PC-9 (cell line): ENCODE measurements at regions not wholly inside any gene's neighbourhood (a gene's known extent, or its start where the extent isn't known, plus 50 kb on each side); places are given as distances from the start of the nearest gene placed in this dataset.

Experiments
- BruUV-seq: library from RNA; stranded (reverse); fragments of 400-500 nt; replicated peaks from 2 replicates; lab custom pipeline; 2021; lab: Mats Ljungman, UMichigan
- CTCF ChIA-PET: fragments of 300-600 bp; sonication (Branson Sonifier 250); formaldehyde crosslinking; loops from one replicate; lab custom pipeline; 2022; ENCODE audit warnings: antibody characterized with exemption; lab: Charles Lee
- POLR2A ChIA-PET: fragments of 300-600 bp; sonication (Branson Sonifier 250); formaldehyde crosslinking; loops from one replicate; lab custom pipeline; 2022; ENCODE audit warnings: antibody characterized with exemption; ENCODE audit not compliant: unreplicated experiment; lab: Charles Lee
- DNase-seq, 2 experiments: peaks; one replicate each; pipeline versions ENCODE4 v3.0.0 to v3.0.0-alpha.2; 2015 to 2022; ENCODE audit warnings: mixed read lengths in 1 of 2
- H2AFZ ChIP-seq: fragments of 200-600 bp; sonication (generic); 2 replicates; pipeline ENCODE4 v1.8.1; 2017; ENCODE audit warnings: antibody characterized with exemption
- H3F3A ChIP-seq: fragments of 200-600 bp; sonication (generic); 2 replicates; pipeline ENCODE4 v1.8.1; 2017; ENCODE audit warnings: antibody characterized with exemption, mild to moderate bottlenecking, low read depth; ENCODE audit not compliant: insufficient read depth
- H3K27ac ChIP-seq: fragments of 200-600 bp; sonication (generic); 2 replicates; pipeline ENCODE4 v1.6.1; 2016; ENCODE audit warnings: mixed run types
- H3K27me3 ChIP-seq: fragments of 200-600 bp; sonication (generic); 2 replicates; pipeline ENCODE4 v1.6.1; 2016; ENCODE audit warnings: low read depth, mixed run types; ENCODE audit not compliant: insufficient read depth
- H3K36me3 ChIP-seq: fragments of 200-600 bp; sonication (generic); 2 replicates; pipeline ENCODE4 v1.6.1; 2016; ENCODE audit warnings: low read depth, mixed run types
- H3K4me1 ChIP-seq: fragments of 200-600 bp; sonication (generic); replicated peaks from 2 replicates; pipeline ENCODE4 v1.6.1; 2016; ENCODE audit warnings: mixed run types; ENCODE audit not compliant: insufficient read depth
- H3K4me2 ChIP-seq: fragments of 200-600 bp; sonication (generic); 2 replicates; pipeline ENCODE4 v1.6.1; 2017; ENCODE audit warnings: mixed run types
- H3K4me3 ChIP-seq: fragments of 200-600 bp; sonication (generic); 2 replicates; pipeline ENCODE4 v1.6.1; 2016; ENCODE audit warnings: mixed run types
- H3K79me2 ChIP-seq: fragments of 200-600 bp; sonication (generic); 2 replicates; pipeline ENCODE4 v1.6.1; 2017; ENCODE audit warnings: low read depth, mixed run types
- H3K9me2 ChIP-seq: fragments of 200-600 bp; sonication (generic); 2 replicates; pipeline ENCODE4 v1.8.1; 2017; ENCODE audit warnings: mild to moderate bottlenecking; ENCODE audit not compliant: insufficient read depth
- H3K9me3 ChIP-seq: fragments of 200-600 bp; sonication (generic); 2 replicates; pipeline ENCODE4 v1.8.1; 2016; ENCODE audit warnings: low read depth; ENCODE audit not compliant: insufficient read depth
- H4K20me1 ChIP-seq: fragments of 200-600 bp; sonication (generic); 2 replicates; pipeline ENCODE4 v1.8.1; 2017; ENCODE audit not compliant: insufficient read depth
- EZH2 ChIP-seq: fragments of 200-600 bp; sonication (generic); IDR thresholded peaks from 2 replicates; pipeline ENCODE4 v1.8.0; 2017; ENCODE audit warnings: antibody characterized with exemption, low read depth
- intact Hi-C: fragments of 100-400 bp; cut with micrococcal nuclease; formaldehyde crosslinking; loops from one replicate; pipeline ENCODE4 v1.10.0; 2022; ENCODE audit not compliant: unreplicated experiment
- TF ChIP-seq, protein P1 (sequence below): fragments of 200-600 bp; sonication (generic); conservative IDR thresholded peaks from 2 replicates; pipeline ENCODE4 v1.6.1; 2017; ENCODE audit warnings: mixed run types, antibody characterized with exemption, mild to moderate bottlenecking, moderate library complexity

DNA sequence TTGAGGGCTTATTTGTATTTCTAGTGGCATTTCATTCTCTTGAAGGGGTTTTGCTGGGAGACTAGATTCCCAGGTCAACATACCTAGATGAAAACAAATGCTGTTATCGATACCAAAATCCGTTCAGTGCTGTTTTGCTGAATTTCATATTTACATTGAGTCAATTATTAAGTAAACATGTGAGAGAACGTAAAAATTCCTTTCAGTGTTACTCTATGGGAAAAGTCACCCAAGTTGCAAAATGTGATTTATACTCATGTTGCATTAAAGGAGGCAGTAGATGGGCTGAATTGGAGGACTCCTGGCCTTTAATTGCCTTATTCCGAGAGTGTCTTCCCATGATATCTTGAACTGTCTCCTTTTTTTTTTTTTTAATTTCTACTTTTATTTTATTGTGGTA, 1011.3 kb upstream of the NR2F2 start:
- Histone ChIP-seq H3K27me3 (no peaks in the 10 kb centered on the region), H3K79me2 (no peaks in the 10 kb centered on the region), H3F3A (no peaks in the 10 kb centered on the region), H3K9me2 (no peaks in the 10 kb centered on the region), H3K36me3 (no peaks in the 10 kb centered on the region), H2AFZ (no peak overlapping the region), H3K27ac (no peak overlapping the region), H3K4me2 (no peak overlapping the region), H3K4me3 (no peak overlapping the region), H4K20me1 (no peaks in the 10 kb centered on the region), H3K9me3 (peaks cover 4% of the 10 kb centered on the region; the same call in 1 of the 2 replicates), H3K4me1 (no peaks in the 10 kb centered on the region)
- no peak for TF ChIP-seq EZH2
- TF ChIP-seq, protein P1, sequence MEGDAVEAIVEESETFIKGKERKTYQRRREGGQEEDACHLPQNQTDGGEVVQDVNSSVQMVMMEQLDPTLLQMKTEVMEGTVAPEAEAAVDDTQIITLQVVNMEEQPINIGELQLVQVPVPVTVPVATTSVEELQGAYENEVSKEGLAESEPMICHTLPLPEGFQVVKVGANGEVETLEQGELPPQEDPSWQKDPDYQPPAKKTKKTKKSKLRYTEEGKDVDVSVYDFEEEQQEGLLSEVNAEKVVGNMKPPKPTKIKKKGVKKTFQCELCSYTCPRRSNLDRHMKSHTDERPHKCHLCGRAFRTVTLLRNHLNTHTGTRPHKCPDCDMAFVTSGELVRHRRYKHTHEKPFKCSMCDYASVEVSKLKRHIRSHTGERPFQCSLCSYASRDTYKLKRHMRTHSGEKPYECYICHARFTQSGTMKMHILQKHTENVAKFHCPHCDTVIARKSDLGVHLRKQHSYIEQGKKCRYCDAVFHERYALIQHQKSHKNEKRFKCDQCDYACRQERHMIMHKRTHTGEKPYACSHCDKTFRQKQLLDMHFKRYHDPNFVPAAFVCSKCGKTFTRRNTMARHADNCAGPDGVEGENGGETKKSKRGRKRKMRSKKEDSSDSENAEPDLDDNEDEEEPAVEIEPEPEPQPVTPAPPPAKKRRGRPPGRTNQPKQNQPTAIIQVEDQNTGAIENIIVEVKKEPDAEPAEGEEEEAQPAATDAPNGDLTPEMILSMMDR: no peak
- CTCF ChIA-PET: no interaction called here
- DNase-seq: no peak
- BruUV-seq: no TSS peak
- intact Hi-C loops: no loop called here
- POLR2A ChIA-PET: no interaction called here

DNA sequence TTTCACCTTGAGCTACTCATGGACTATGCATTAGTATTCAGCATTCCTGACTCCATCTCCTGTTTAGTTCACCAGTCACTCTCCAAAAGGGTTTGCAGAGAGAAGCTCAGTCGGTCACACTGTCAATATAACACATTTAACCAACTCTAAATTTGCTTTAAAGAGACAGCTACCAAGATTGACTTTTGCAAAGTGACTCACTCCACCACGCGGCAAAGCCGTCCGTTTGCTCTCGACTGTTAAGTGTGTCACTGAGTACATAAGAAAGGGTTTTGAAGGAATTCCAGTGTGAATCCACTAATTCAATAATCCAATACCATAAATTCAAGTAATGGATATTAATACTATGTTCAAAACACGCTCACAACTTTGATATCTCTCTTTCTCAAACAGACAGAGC, 1006.7 kb upstream of the NR2F2 start:
- TF ChIP-seq, protein P1: no peak
- no peak for TF ChIP-seq EZH2
- Histone ChIP-seq H3K4me1 (no peaks in the 10 kb centered on the region), H3K9me2 (no peaks in the 10 kb centered on the region), H3F3A (no peaks in the 10 kb centered on the region), H3K9me3 (no peaks in the 10 kb centered on the region), H3K4me3 (no peak overlapping the region), H4K20me1 (no peaks in the 10 kb centered on the region), H3K36me3 (no peaks in the 10 kb centered on the region), H3K4me2 (no peak overlapping the region), H3K79me2 (no peaks in the 10 kb centered on the region), H2AFZ (no peak overlapping the region), H3K27ac (no peak overlapping the region), H3K27me3 (no peaks in the 10 kb centered on the region)
- POLR2A ChIA-PET: no interaction called here
- DNase-seq: no peak
- intact Hi-C loops: no loop called here
- CTCF ChIA-PET: no interaction called here
- no TSS peak for BruUV-seq

DNA sequence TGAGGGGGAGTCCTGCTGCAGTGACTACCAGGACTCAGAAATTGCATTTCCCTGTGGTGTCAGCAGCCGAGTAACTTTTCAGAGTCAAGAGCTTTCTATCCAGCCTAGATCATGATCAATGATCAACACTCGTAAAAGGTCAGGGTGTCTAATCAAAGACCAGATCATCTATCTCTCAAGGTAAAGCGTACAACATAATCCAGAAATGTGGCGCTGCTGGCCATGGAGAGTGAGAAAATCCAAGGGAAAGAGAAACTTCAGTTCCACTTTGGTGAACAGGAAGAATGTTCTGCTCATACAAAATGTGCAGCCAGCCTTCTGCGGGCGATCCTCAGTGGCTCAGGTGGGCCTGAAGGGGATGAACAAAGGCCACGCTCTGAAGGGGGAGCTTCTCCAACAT, 1005.8 kb upstream of the NR2F2 start:
- intact Hi-C loops: no loop called here
- DNase-seq: no peak
- no peak for TF ChIP-seq EZH2
- ChIA-PET CTCF (no interaction called here), POLR2A (no interaction called here)
- Histone ChIP-seq H3K4me2 (no peak overlapping the region), H4K20me1 (no peaks in the 10 kb centered on the region), H3F3A (no peaks in the 10 kb centered on the region), H3K27ac (no peak overlapping the region), H3K4me3 (no peak overlapping the region), H3K79me2 (no peaks in the 10 kb centered on the region), H3K36me3 (no peaks in the 10 kb centered on the region), H2AFZ (no peak overlapping the region), H3K27me3 (no peaks in the 10 kb centered on the region), H3K9me3 (no peaks in the 10 kb centered on the region), H3K9me2 (no peaks in the 10 kb centered on the region), H3K4me1 (no peaks in the 10 kb centered on the region)
- BruUV-seq: no TSS peak

DNA sequence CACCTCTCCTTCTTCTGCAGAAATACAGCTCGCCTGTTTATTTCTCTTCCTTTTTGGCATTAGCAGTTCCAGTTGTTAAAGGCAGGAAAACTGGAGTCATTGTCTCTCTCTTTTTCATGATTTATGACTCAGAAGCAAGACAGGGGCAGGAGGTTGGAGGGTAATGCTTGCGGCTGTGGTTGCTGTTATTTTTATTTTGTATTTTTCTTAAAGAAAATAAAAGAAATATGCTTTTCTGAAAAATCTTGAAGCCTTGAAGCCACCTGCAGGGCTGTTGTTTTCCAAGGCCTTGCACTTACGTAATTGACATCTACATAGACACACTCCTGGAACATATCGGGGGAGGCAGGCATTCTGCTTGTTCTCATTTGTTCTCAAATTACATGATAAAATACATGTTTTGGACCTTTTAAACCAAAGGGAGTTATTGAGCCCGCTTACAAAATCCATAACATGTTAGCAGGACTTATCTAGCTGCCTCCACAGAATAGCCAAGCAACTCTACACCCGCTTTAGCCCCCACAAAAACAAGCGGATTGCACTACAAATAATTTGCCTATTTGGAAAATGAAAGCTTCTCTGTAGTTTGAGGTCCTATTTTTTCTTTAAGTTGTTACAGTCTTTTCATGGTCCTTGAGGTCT, 1004.6 kb upstream of the NR2F2 start:
- no peaks in the 10 kb centered on the region for H4K20me1 ChIP-seq
- H3K4me3 ChIP-seq: no peak overlapping the region
- no peaks in the 10 kb centered on the region for H3K4me1 ChIP-seq
- no peaks in the 10 kb centered on the region for H3K9me2 ChIP-seq
- no peaks in the 10 kb centered on the region for H3K36me3 ChIP-seq
- DNase-seq: no peak
- ChIA-PET CTCF (no interaction called here), POLR2A (no interaction called here)
- no peaks in the 10 kb centered on the region for H3K79me2 ChIP-seq
- TF ChIP-seq EZH2: no peak
- TF ChIP-seq, protein P1: no peak
- BruUV-seq: no TSS peak
- H2AFZ ChIP-seq: no peak overlapping the region
- H3K27ac ChIP-seq: no peak overlapping the region
- no peaks in the 10 kb centered on the region for H3F3A ChIP-seq
- intact Hi-C loops: no loop called here
- H3K4me2 ChIP-seq: no peak overlapping the region
- no peaks in the 10 kb centered on the region for H3K9me3 ChIP-seq
- H3K27me3 ChIP-seq: no peaks in the 10 kb centered on the region
